OCI-LY7 (cell line): ENCODE measurements at regions not wholly inside any gene's neighbourhood (a gene's known extent, or its start where the extent isn't known, plus 50 kb on each side); places are given as distances from the start of the nearest gene placed in this dataset.

Source experiments
- BruUV-seq: library from RNA; stranded (reverse); fragments of 400-500 nt; replicated peaks from 2 replicates; lab custom pipeline; 2021; lab: Mats Ljungman, UMichigan
- CTCF ChIA-PET: fragments of 300-600 bp; sonication (Branson Sonifier 250); formaldehyde crosslinking; loops from one replicate; lab custom pipeline; 2022; ENCODE audit warnings: antibody characterized with exemption; ENCODE audit not compliant: unreplicated experiment; lab: Charles Lee
- POLR2A ChIA-PET: fragments of 300-600 bp; sonication (Branson Sonifier 250); formaldehyde crosslinking; loops from one replicate; lab custom pipeline; 2022; ENCODE audit warnings: antibody characterized with exemption; lab: Charles Lee
- DNase-seq: peaks from one replicate; pipeline ENCODE4 v3.0.0-alpha.2; 2015; ENCODE audit warnings: low spot score
- H2AFZ ChIP-seq: fragments of 200-600 bp; sonication (generic), shearing (Covaris generic); 2 replicates; pipeline ENCODE4 v1.6.1; 2014; ENCODE audit warnings: mild to moderate bottlenecking, antibody characterized with exemption, low read length, moderate library complexity
- H3K27ac ChIP-seq: fragments of 200-600 bp; sonication (generic); 2 replicates; pipeline ENCODE4 v1.5.1; 2014; ENCODE audit warnings: mixed run types, low read depth, mild to moderate bottlenecking, moderate library complexity, low read length, inconsistent platforms; ENCODE audit not compliant: poor library complexity, severe bottlenecking
- H3K36me3 ChIP-seq: fragments of 200-600 bp; sonication (generic); 2 replicates; pipeline ENCODE4 v1.6.1; 2014; ENCODE audit warnings: mild to moderate bottlenecking, antibody characterized with exemption, low read length, moderate library complexity, mixed read lengths; ENCODE audit not compliant: insufficient read depth
- H3K4me1 ChIP-seq: fragments of 200-600 bp; sonication (generic); 2 replicates; pipeline ENCODE4 v1.5.1; 2014; ENCODE audit warnings: mild to moderate bottlenecking, low read length; ENCODE audit not compliant: insufficient read depth, poor library complexity, severe bottlenecking
- H3K4me2 ChIP-seq: fragments of 200-600 bp; sonication (generic); 2 replicates; pipeline ENCODE4 v1.6.1; 2014; ENCODE audit warnings: mild to moderate bottlenecking, low read length
- H3K4me3 ChIP-seq: fragments of 200-600 bp; sonication (generic); 2 replicates; pipeline ENCODE4 v1.5.1; 2014; ENCODE audit warnings: mild to moderate bottlenecking, low read depth, low read length; ENCODE audit not compliant: poor library complexity, severe bottlenecking
- H3K79me2 ChIP-seq: fragments of 200-600 bp; sonication (generic); 2 replicates; pipeline ENCODE4 v1.6.1; 2016; ENCODE audit warnings: low read depth, mild to moderate bottlenecking, low read length, moderate library complexity, mixed read lengths; ENCODE audit not compliant: insufficient read depth
- H3K9me2 ChIP-seq: fragments of 200-600 bp; sonication (generic); 2 replicates; pipeline ENCODE4 v1.6.1; 2016; ENCODE audit warnings: mild to moderate bottlenecking, low read length, mixed read lengths; ENCODE audit not compliant: insufficient read depth
- H3K9me3 ChIP-seq: fragments of 200-600 bp; sonication (generic); 2 replicates; pipeline ENCODE4 v1.6.1; 2014; ENCODE audit warnings: mild to moderate bottlenecking, mixed run types, low read length, mixed read lengths
- H4K20me1 ChIP-seq: fragments of 200-600 bp; sonication (generic); 2 replicates; pipeline ENCODE4 v1.6.1; 2014; ENCODE audit warnings: mild to moderate bottlenecking, antibody characterized with exemption, low read length, moderate library complexity, mixed read lengths; ENCODE audit not compliant: insufficient read depth
- CTCF ChIP-seq: fragments of 200-600 bp; sonication (generic); conservative IDR thresholded peaks from 2 replicates; pipeline ENCODE4 v1.5.1; 2014; ENCODE audit warnings: mild to moderate bottlenecking, antibody characterized with exemption, low read length, moderate library complexity, mixed read lengths
- EZH2phosphoT487 ChIP-seq: fragments of 200-600 bp; sonication (generic); IDR thresholded peaks from 2 replicates; pipeline ENCODE4 v1.6.1; 2018; ENCODE audit warnings: low read depth, borderline replicate concordance, mild to moderate bottlenecking, mixed run types, antibody characterized with exemption, low read length, moderate library complexity, mixed read lengths
- intact Hi-C: fragments of 100-400 bp; cut with micrococcal nuclease; formaldehyde crosslinking; loops from one replicate; pipeline ENCODE4 v1.10.0; 2022; ENCODE audit not compliant: unreplicated experiment

- CTCF ChIA-PET: no interaction called here
- no peaks in the 10 kb centered on the region for H3K36me3 ChIP-seq
- TF ChIP-seq EZH2phosphoT487 (no peak), CTCF (no peak)
- POLR2A ChIA-PET: no interaction called here
- DNase-seq: no peak
- no peak overlapping the region for H2AFZ ChIP-seq
- H3K79me2 ChIP-seq: no peaks in the 10 kb centered on the region
- no peaks in the 10 kb centered on the region for H3K9me3 ChIP-seq
- H3K4me1 ChIP-seq: no peaks in the 10 kb centered on the region
- no TSS peak for BruUV-seq
- H3K4me2 ChIP-seq: no peak overlapping the region
- no peak overlapping the region for H3K27ac ChIP-seq
- intact Hi-C loops: no loop called here
- H3K9me2 ChIP-seq: no peaks in the 10 kb centered on the region
- H3K4me3 ChIP-seq: no peak overlapping the region
- no peaks in the 10 kb centered on the region for H4K20me1 ChIP-seq
Measured at GRCh38 chr3:20391644-20392043, 205.6 kb upstream of the SGO1 start.

- Histone ChIP-seq H4K20me1 (no peaks in the 10 kb centered on the region), H3K9me3 (no peaks in the 10 kb centered on the region), H3K9me2 (no peaks in the 10 kb centered on the region), H3K4me1 (no peaks in the 10 kb centered on the region), H3K79me2 (no peaks in the 10 kb centered on the region), H3K4me3 (no peak overlapping the region), H2AFZ (no peak overlapping the region), H3K27ac (no peak overlapping the region), H3K4me2 (no peak overlapping the region), H3K36me3 (no peaks in the 10 kb centered on the region)
- CTCF ChIA-PET: no interaction called here
- DNase-seq: no peak
- BruUV-seq: no TSS peak
- intact Hi-C loops: no loop called here
- POLR2A ChIA-PET: interaction anchor here (0.6 kb wide), 1 partner anchor 1320 kb away, joined by 3 read pairs; no protein-coding TSS in a partner anchor
- TF ChIP-seq CTCF (no peak), EZH2phosphoT487 (no peak)
Measured at GRCh38 chr3:20388971-20389370, 203.0 kb upstream of the SGO1 start.

- DNase-seq: no peak
- BruUV-seq: no TSS peak
- intact Hi-C loops: no loop called here
Measured at GRCh38 chr3:20380295-20380694, 194.3 kb upstream of the SGO1 start.

More at GRCh38 chr3:20380295-20380694, 194.3 kb upstream of the SGO1 start:
- H2AFZ ChIP-seq: no peak overlapping the region
- H3K4me1 ChIP-seq: no peaks in the 10 kb centered on the region
- no peak overlapping the region for H3K4me2 ChIP-seq
- H3K9me2 ChIP-seq: no peaks in the 10 kb centered on the region
- CTCF ChIA-PET: no interaction called here
- no peak overlapping the region for H3K27ac ChIP-seq
- no peaks in the 10 kb centered on the region for H3K36me3 ChIP-seq
- POLR2A ChIA-PET: interaction anchor here (0.6 to 0.7 kb wide), 2 partner anchors 98 to 339 kb away, joined by 3 to 4 read pairs; no protein-coding TSS in a partner anchor
- no peaks in the 10 kb centered on the region for H4K20me1 ChIP-seq
- no peaks in the 10 kb centered on the region for H3K9me3 ChIP-seq
- H3K4me3 ChIP-seq: no peak overlapping the region
- H3K79me2 ChIP-seq: no peaks in the 10 kb centered on the region
- TF ChIP-seq EZH2phosphoT487 (no peak), CTCF (no peak)
